ENCODE measurements at regions not wholly inside any gene's neighbourhood (a gene's known extent, or its start where the extent isn't known, plus 50 kb on each side); places are given as distances from the start of the nearest gene placed in this dataset.
"Not testable (repeated sequence)": the region's sequence is repeated elsewhere in the genome, so short reads cannot be mapped to it uniquely, and the experiment has no call there.

GRCh38 chr13:22942831-22943230 lies 237.9 kb upstream of the SGCG start:
- H3K9me3 ChIP-seq (ENCODE audit: low read length); H3K27ac ChIP-seq (ENCODE audit: low read depth, low read length); H3K9ac ChIP-seq (ENCODE audit: low read length); H3K4me3 ChIP-seq (ENCODE audit: low read depth in 1 of 2, low read length in 2 of 2); H3K27me3 ChIP-seq (ENCODE audit: control insufficient read depth in 1 of 2, insufficient read depth in 2 of 2, low read length in 2 of 2); H3K4me1 ChIP-seq (ENCODE audit: insufficient read depth, low read length); H3K36me3 ChIP-seq (ENCODE audit: insufficient read depth, low read length): not testable (repeated sequence)

- Histone ChIP-seq H3K4me1 (ENCODE audit: insufficient read depth, low read length) (no peaks in the 10 kb centered on the region), H3K27me3 (ENCODE audit: control insufficient read depth in 1 of 2, insufficient read depth in 2 of 2, low read length in 2 of 2) (peaks cover 0 to 5% of the 10 kb centered on the region in 2 donors), H3K9me3 (ENCODE audit: low read length) (no peaks in the 10 kb centered on the region), H3K27ac (ENCODE audit: low read depth, low read length) (no peak overlapping the region), H3K4me3 (ENCODE audit: low read depth in 1 of 2, low read length in 2 of 2) (no peak overlapping the region), H3K9ac (ENCODE audit: low read length) (no peak overlapping the region), H3K36me3 (ENCODE audit: insufficient read depth, low read length) (no peaks in the 10 kb centered on the region)
Measured at GRCh38 chr13:22944378-22944777, 236.4 kb upstream of the SGCG start.

GRCh38 chr13:22945321-22946226 lies 235.2 kb upstream of the SGCG start:
- no peaks in the 10 kb centered on the region for H3K27me3 ChIP-seq (ENCODE audit: control insufficient read depth in 1 of 2, insufficient read depth in 2 of 2, low read length in 2 of 2)
- H3K9ac ChIP-seq (ENCODE audit: low read length) = no peak overlapping the region
- no peak overlapping the region for H3K27ac ChIP-seq (ENCODE audit: low read depth, low read length)
- H3K36me3 ChIP-seq (ENCODE audit: insufficient read depth, low read length) = no peaks in the 10 kb centered on the region
- no peak overlapping the region for H3K4me3 ChIP-seq (ENCODE audit: low read depth in 1 of 2, low read length in 2 of 2)
- H3K9me3 ChIP-seq (ENCODE audit: low read length) = no peaks in the 10 kb centered on the region
- H3K4me1 ChIP-seq (ENCODE audit: insufficient read depth, low read length) = no peaks in the 10 kb centered on the region

GRCh38 chr13:22948421-22948820 lies 232.4 kb upstream of the SGCG start:
- Histone ChIP-seq H3K4me1 (ENCODE audit: insufficient read depth, low read length) (no peaks in the 10 kb centered on the region), H3K27ac (ENCODE audit: low read depth, low read length) (no peak overlapping the region), H3K9ac (ENCODE audit: low read length) (no peak overlapping the region), H3K36me3 (ENCODE audit: insufficient read depth, low read length) (no peaks in the 10 kb centered on the region), H3K4me3 (ENCODE audit: low read depth in 1 of 2, low read length in 2 of 2) (no peak overlapping the region), H3K27me3 (ENCODE audit: control insufficient read depth in 1 of 2, insufficient read depth in 2 of 2, low read length in 2 of 2) (no peaks in the 10 kb centered on the region), H3K9me3 (ENCODE audit: low read length) (no peaks in the 10 kb centered on the region)

- not testable (repeated sequence) for H3K36me3 ChIP-seq (ENCODE audit: insufficient read depth, low read length); H3K9ac ChIP-seq (ENCODE audit: low read length); H3K4me3 ChIP-seq (ENCODE audit: low read depth in 1 of 2, low read length in 2 of 2); H3K27ac ChIP-seq (ENCODE audit: low read depth, low read length); H3K27me3 ChIP-seq (ENCODE audit: control insufficient read depth in 1 of 2, insufficient read depth in 2 of 2, low read length in 2 of 2); H3K4me1 ChIP-seq (ENCODE audit: insufficient read depth, low read length); H3K9me3 ChIP-seq (ENCODE audit: low read length)
Measured at GRCh38 chr13:22952018-22952417, 228.8 kb upstream of the SGCG start.

GRCh38 chr13:22955147-22955546 lies 225.6 kb upstream of the SGCG start:
- not testable (repeated sequence) for H3K36me3 ChIP-seq (ENCODE audit: insufficient read depth, low read length); H3K4me1 ChIP-seq (ENCODE audit: insufficient read depth, low read length); H3K27me3 ChIP-seq (ENCODE audit: control insufficient read depth in 1 of 2, insufficient read depth in 2 of 2, low read length in 2 of 2); H3K27ac ChIP-seq (ENCODE audit: low read depth, low read length); H3K4me3 ChIP-seq (ENCODE audit: low read depth in 1 of 2, low read length in 2 of 2); H3K9ac ChIP-seq (ENCODE audit: low read length); H3K9me3 ChIP-seq (ENCODE audit: low read length)

- not testable (repeated sequence) for H3K36me3 ChIP-seq (ENCODE audit: insufficient read depth, low read length)
Measured at GRCh38 chr13:22956456-22957115, 224.2 kb upstream of the SGCG start.

GRCh38 chr13:22959859-22960258 lies 220.9 kb upstream of the SGCG start:
- H3K9me3 ChIP-seq (ENCODE audit: low read length); H3K27me3 ChIP-seq (ENCODE audit: control insufficient read depth in 1 of 2, insufficient read depth in 2 of 2, low read length in 2 of 2); H3K4me1 ChIP-seq (ENCODE audit: insufficient read depth, low read length); H3K9ac ChIP-seq (ENCODE audit: low read length); H3K4me3 ChIP-seq (ENCODE audit: low read depth in 1 of 2, low read length in 2 of 2); H3K36me3 ChIP-seq (ENCODE audit: insufficient read depth, low read length); H3K27ac ChIP-seq (ENCODE audit: low read depth, low read length): not testable (repeated sequence)

More at GRCh38 chr13:22956456-22957115, 224.2 kb upstream of the SGCG start:
- not testable (repeated sequence) for H3K27ac ChIP-seq (ENCODE audit: low read depth, low read length); H3K4me3 ChIP-seq (ENCODE audit: low read depth in 1 of 2, low read length in 2 of 2); H3K9me3 ChIP-seq (ENCODE audit: low read length); H3K9ac ChIP-seq (ENCODE audit: low read length); H3K4me1 ChIP-seq (ENCODE audit: insufficient read depth, low read length); H3K27me3 ChIP-seq (ENCODE audit: control insufficient read depth in 1 of 2, insufficient read depth in 2 of 2, low read length in 2 of 2)

GRCh38 chr13:22960827-22961226 lies 220.0 kb upstream of the SGCG start:
- Histone ChIP-seq H3K27ac (ENCODE audit: low read depth, low read length) (no peak overlapping the region), H3K4me1 (ENCODE audit: insufficient read depth, low read length) (no peaks in the 10 kb centered on the region), H3K36me3 (ENCODE audit: insufficient read depth, low read length) (no peaks in the 10 kb centered on the region), H3K9me3 (ENCODE audit: low read length) (no peaks in the 10 kb centered on the region), H3K4me3 (ENCODE audit: low read depth in 1 of 2, low read length in 2 of 2) (no peak overlapping the region), H3K9ac (ENCODE audit: low read length) (no peak overlapping the region), H3K27me3 (ENCODE audit: control insufficient read depth in 1 of 2, insufficient read depth in 2 of 2, low read length in 2 of 2) (no peaks in the 10 kb centered on the region)

GRCh38 chr13:22961342-22961741 lies 219.4 kb upstream of the SGCG start:
- H3K27me3 ChIP-seq (ENCODE audit: control insufficient read depth in 1 of 2, insufficient read depth in 2 of 2, low read length in 2 of 2); H3K4me1 ChIP-seq (ENCODE audit: insufficient read depth, low read length); H3K4me3 ChIP-seq (ENCODE audit: low read depth in 1 of 2, low read length in 2 of 2); H3K36me3 ChIP-seq (ENCODE audit: insufficient read depth, low read length); H3K9me3 ChIP-seq (ENCODE audit: low read length); H3K27ac ChIP-seq (ENCODE audit: low read depth, low read length); H3K9ac ChIP-seq (ENCODE audit: low read length): not testable (repeated sequence)

- H3K27me3 ChIP-seq (ENCODE audit: control insufficient read depth in 1 of 2, insufficient read depth in 2 of 2, low read length in 2 of 2) = no peaks in the 10 kb centered on the region
- no peaks in the 10 kb centered on the region for H3K36me3 ChIP-seq (ENCODE audit: insufficient read depth, low read length)
- no peaks in the 10 kb centered on the region for H3K9me3 ChIP-seq (ENCODE audit: low read length)
- H3K9ac ChIP-seq (ENCODE audit: low read length) = no peak overlapping the region
- no peak overlapping the region for H3K4me3 ChIP-seq (ENCODE audit: low read depth in 1 of 2, low read length in 2 of 2)
- no peaks in the 10 kb centered on the region for H3K4me1 ChIP-seq (ENCODE audit: insufficient read depth, low read length)
- H3K27ac ChIP-seq (ENCODE audit: low read depth, low read length) = no peak overlapping the region
Measured at GRCh38 chr13:22961835-22962537, 218.8 kb upstream of the SGCG start.

All from muscle layer of colon (tissue), 2 donors.